ENCODE measurements at regions not wholly inside any gene's neighbourhood (a gene's known extent, or its start where the extent isn't known, plus 50 kb on each side); places are given as distances from the start of the nearest gene placed in this dataset.

DNA sequence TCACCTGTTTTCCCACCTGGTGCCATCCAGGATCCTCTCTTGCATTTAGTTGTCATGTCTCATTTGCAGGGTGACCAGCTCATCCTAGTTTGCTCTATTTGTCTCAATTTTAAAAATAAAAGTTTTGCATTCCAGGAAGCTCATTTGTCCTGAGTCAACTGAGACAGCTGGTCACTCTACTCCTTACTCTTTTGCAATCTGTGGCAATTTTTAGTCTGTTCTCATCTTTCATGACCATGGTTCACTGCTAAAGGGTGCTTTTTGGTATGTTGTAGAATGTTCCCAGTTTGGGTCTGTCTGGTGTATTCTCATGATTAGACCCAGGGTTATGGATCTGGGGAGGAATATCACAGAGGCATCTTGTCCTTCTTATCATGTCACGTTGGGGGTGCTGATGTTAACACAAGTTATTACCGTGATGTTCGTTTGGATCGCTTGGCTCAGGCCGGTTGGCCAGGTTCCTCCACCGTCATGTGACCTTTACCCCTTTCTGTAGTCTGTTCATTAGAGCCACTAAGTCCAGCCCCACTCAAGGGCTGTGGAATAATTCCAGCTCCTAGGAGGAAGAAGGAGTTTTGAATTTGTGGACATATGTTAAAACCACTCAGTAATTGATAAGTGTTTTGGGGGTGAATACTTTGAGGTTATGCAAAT lies 103.3 kb upstream of the IGFBP3 start:
- TF ChIP-seq CTCF (IDR thresholded peaks at IDR 0.05; ENCODE audit: insufficient read depth, low read depth, low read length) (no peak), EZH2 (IDR thresholded peaks at IDR 0.05; ENCODE audit: insufficient read depth, low read length) (no peak)
